Heart left ventricle (tissue), 16 donors: ENCODE measurements at regions not wholly inside any gene's neighbourhood (a gene's known extent, or its start where the extent isn't known, plus 50 kb on each side); places are given as distances from the start of the nearest gene placed in this dataset.
A peak's percentile ranks its signal among the peaks of the same experiment; 100 is the strongest.

Experiments
- ATAC-seq, 4 donors: fragments of 200-7000 bp; cut with Tn5 transposase; one replicate each; pipeline ENCODE4 v1.9.1; 2020 to 2022; ENCODE audit warnings: moderate library complexity in 4 of 4, mild to moderate bottlenecking in 3 of 4, moderate number of reproducible peaks in 1 of 4
- DNase-seq, 5 donors: peaks; one replicate each; pipeline ENCODE4 v3.0.0-alpha.2; 2020
- H3K27ac ChIP-seq, 12 donors: fragments of 200-600 bp; sonication (generic) in 4 of 12; one replicate each; pipeline versions ENCODE4 v1.5.0 to v1.8.0; 2016 to 2022; ENCODE audit warnings: mild to moderate bottlenecking in 2 of 12
- H3K27me3 ChIP-seq, 9 donors: fragments of 200-600 bp; sonication (generic) in 2 of 9; one replicate each; pipeline versions ENCODE4 v1.5.1 to v1.8.0; 2016 to 2022; ENCODE audit warnings: mild to moderate bottlenecking in 3 of 9
- H3K36me3 ChIP-seq, 9 donors: fragments of 200-600 bp; sonication (generic) in 2 of 9; one replicate each; pipeline versions ENCODE4 v1.5.0 to v1.8.0; 2018 to 2022; ENCODE audit warnings: mild to moderate bottlenecking in 2 of 9
- H3K4me1 ChIP-seq, 12 donors: fragments of 200-600 bp; sonication (generic) in 4 of 12; one replicate each; pipeline versions ENCODE4 v1.5.0 to v1.8.0; 2016 to 2022; ENCODE audit warnings: mild to moderate bottlenecking in 3 of 12
- H3K4me3 ChIP-seq, 12 donors: fragments of 200-600 bp; sonication (generic) in 4 of 12; one replicate each; pipeline versions ENCODE4 v1.5.0 to v1.8.0; 2017 to 2022; ENCODE audit warnings: mild to moderate bottlenecking in 9 of 12, moderate library complexity in 4 of 12
- H3K9me3 ChIP-seq, 12 donors: fragments of 200-600 bp; sonication (generic) in 4 of 12; one replicate each; pipeline versions ENCODE4 v1.5.0 to v1.8.0; 2016 to 2022; ENCODE audit warnings: mild to moderate bottlenecking in 1 of 12
- CTCF ChIP-seq, 12 donors: fragments of 200-600 bp; sonication (generic) in 4 of 12; IDR thresholded peaks; one replicate each; pipeline versions ENCODE4 v1.5.0 to v1.8.0; 2018 to 2022; ENCODE audit warnings: antibody characterized with exemption in 12 of 12, mild to moderate bottlenecking in 5 of 12
- POLR2A ChIP-seq, 2 donors: fragments of 450-650 bp; IDR thresholded peaks; one replicate each; pipeline ENCODE4 v1.6.1; 2017; ENCODE audit warnings: antibody characterized with exemption in 2 of 2, mild to moderate bottlenecking in 2 of 2, moderate library complexity in 2 of 2
- WGBS, 4 donors: extraction: QIAGEN DNeasy Blood & Tissue Kit in 2 of 4; methylation state at CpG; one replicate each; pipeline versions ENCODE4 v1.1.5 to v1.1.7; 2013 to 2018; 5-methylcytosine and 5-hydroxymethylcytosine counted together
- intact Hi-C, 10 donors: fragments of 100-400 bp; cut with DNase I; formaldehyde crosslinking; loops; one replicate each; pipeline versions ENCODE4 v1.11.1 to v1.14.2; 2022
- donor health status: ischemic (EF 13 %, LVEDD 7.1; RV severe dilation, severe dysfunction).
- donor health status: healthy with polysubstance abuse.
- donor health status: DM: no; HTN: yes; CAD: no.
- donor health status: DM: no; HTN: no; CAD: no.
- donor health status: ischemic (EF 25% LVEDD 6.9; RV normal size, moderate dysfunction).
- donor health status: ischemic (EF 25% LVEDD 5.7; RV mildly dilated, moderate dysfunction).
- donor health status: healthy.
- donor health status: DM: yes; HTN: yes; CAD: no.
- donor health status: ischemic (EF 35%, LVEDD 5.7; RV mildly dilated, moderate dysfunction).
- donor health status: nonischemic (EF 11% LVEDD 7.7; RV severe dilation, severe dysfunction).
- donor health status: DM: yes; HTN: yes; CAD: no.
- donor health status: PGD.
- donor health status: ischemic (EF 29% LVEDD 5.4; RV normal size, mild dysfunction).
- donor health status: nonischemic (EF 23%, LVEDD 6.1; RV moderate dilation, normal function).

DNA sequence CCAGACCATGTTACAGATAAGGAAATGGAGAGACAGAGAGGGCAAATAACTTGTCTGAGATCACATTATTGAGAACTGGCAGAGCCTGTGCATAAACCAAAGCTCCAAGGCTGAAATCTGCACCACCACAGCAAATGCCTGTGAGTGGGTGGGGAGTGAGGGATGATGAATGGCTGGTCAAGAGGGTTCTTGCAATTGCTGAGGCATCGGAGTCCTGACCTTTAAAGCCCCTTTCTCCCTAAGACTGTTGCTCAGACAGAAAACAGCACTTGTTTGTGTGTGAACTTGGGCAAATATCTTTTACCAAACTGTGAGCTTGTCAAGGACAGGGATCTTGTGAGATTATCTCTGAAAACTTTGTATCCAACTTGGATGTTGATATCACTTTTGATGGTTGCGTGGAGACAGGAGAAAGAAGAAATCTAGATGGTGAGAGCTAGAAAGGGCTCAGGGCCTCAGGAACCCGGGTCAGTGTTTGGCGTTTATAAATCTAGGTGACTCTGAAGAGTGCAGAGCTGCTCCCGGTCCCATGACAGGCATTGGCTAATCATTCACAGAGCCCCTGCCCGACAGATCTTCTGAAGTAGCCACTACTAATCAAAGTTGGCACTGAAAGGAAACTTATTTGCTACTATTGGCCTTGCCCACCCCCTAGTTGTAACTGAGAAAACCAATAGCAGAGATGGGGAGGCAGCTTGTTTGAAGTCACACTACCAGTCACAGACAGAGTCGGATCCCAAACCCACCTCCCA is 122.3 kb downstream of the FOXD2 start:
- DNase-seq (no peak), ATAC-seq (no peak)
- intact Hi-C loops = no loop called here
- H3K4me1 ChIP-seq = peaks cover 0 to 12% (median 2%) of the 10 kb centered on the region in 12 donors
- H3K36me3 ChIP-seq = no peaks in the 10 kb centered on the region
- no peaks in the 10 kb centered on the region for H3K9me3 ChIP-seq
- TF ChIP-seq CTCF (IDR thresholded peaks at IDR 0.05) = no peak
- TF ChIP-seq POLR2A (IDR thresholded peaks at IDR 0.05) = no peak
- WGBS, 4 donors = 64 to 71% (median 69%) methylated on average over 7 of the region's 7 CpGs
- H3K27me3 ChIP-seq = peaks cover 0 to 14% (median 0%) of the 10 kb centered on the region in 9 donors
- no peak overlapping the region for H3K27ac ChIP-seq
- H3K4me3 ChIP-seq = no peak overlapping the region

- no peaks in the 10 kb centered on the region for H3K9me3 ChIP-seq
- H3K27ac ChIP-seq = no peak overlapping the region
- TF ChIP-seq CTCF (IDR thresholded peaks at IDR 0.05) (no peak), POLR2A (IDR thresholded peaks at IDR 0.05) (no peak)
Measured at GRCh38 chr1:47561523-47562007, 123.7 kb downstream of the FOXD2 start.

DNA sequence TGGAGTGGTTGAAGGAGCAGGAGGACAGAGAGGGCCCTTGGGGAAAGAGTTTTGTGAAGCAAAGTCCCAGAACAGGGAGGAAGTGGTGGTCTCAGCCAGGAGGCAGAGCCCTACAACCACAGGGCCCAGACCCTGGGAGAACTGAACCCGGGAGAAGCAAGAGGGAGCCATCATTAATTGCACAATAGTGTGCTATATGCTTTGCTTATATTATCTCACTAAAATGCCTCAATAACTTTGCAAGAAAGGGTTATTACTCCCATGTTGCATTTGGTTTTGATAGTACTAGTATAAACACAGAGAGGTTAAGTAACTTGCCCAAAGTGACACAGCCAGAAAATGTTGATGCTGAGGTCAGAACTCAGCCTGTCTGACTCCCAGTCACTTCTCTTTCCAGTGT is 124.3 kb downstream of the FOXD2 start:
- Histone ChIP-seq H3K4me1 (peaks cover 0 to 12% (median 2%) of the 10 kb centered on the region in 12 donors), H3K9me3 (no peaks in the 10 kb centered on the region), H3K36me3 (no peaks in the 10 kb centered on the region), H3K27me3 (peaks cover 0 to 6% (median 0%) of the 10 kb centered on the region in 9 donors), H3K27ac (no peak overlapping the region), H3K4me3 (no peak overlapping the region)
- ATAC-seq (no peak), DNase-seq (no peak)
- 73 to 91% (median 85%) methylated on average over 1 of the region's 1 CpG for WGBS, 4 donors
- intact Hi-C loops = no loop called here
- no peak for TF ChIP-seq POLR2A (IDR thresholded peaks at IDR 0.05)
- TF ChIP-seq CTCF (IDR thresholded peaks at IDR 0.05) = no peak

More at GRCh38 chr1:47561523-47562007, 123.7 kb downstream of the FOXD2 start:
- intact Hi-C loops = no loop called here
- ATAC-seq (peak; percentile 53 to 82 (median 70)), DNase-seq (peak in 1 of 5 donors; percentile 48)
- 80 to 96% (median 87%) methylated on average over 2 of the region's 2 CpGs for WGBS, 4 donors
- Histone ChIP-seq H3K36me3 (no peaks in the 10 kb centered on the region), H3K4me1 (peaks cover 0 to 12% (median 2%) of the 10 kb centered on the region in 12 donors), H3K27me3 (peaks cover 0 to 6% (median 0%) of the 10 kb centered on the region in 9 donors), H3K4me3 (no peak overlapping the region)

DNA sequence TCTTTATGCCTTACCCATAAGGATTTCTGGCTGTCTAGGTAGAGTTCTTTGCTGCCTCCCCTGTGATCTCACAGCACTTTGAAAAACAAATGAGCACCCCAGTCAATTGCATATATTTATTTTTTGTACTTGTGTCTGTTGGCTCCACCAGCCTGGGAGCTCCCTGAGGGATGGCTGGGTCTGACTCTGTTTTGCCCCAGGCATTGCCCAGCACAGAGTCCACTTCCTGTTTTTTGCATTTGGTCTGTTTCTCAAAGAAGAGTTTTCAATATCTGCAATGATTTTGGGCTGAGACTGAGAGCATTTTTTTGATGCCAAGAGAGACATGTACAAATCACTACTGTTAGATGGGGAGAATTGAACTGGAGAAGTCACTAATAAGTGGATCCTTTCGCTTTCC is 125.0 kb downstream of the FOXD2 start:
- H3K36me3 ChIP-seq = no peaks in the 10 kb centered on the region
- ATAC-seq = no peak
- TF ChIP-seq POLR2A (IDR thresholded peaks at IDR 0.05) = no peak
- TF ChIP-seq CTCF (IDR thresholded peaks at IDR 0.05) = no peak
- H3K4me1 ChIP-seq = peaks cover 0 to 12% (median 2%) of the 10 kb centered on the region in 12 donors
- intact Hi-C loops = no loop called here
- H3K9me3 ChIP-seq = no peaks in the 10 kb centered on the region
- H3K4me3 ChIP-seq = no peak overlapping the region
- no peak for DNase-seq
- H3K27ac ChIP-seq = no peak overlapping the region
- peaks cover 0 to 6% (median 0%) of the 10 kb centered on the region in 9 donors for H3K27me3 ChIP-seq
- 84 to 100% (median 87%) methylated on average over 1 of the region's 1 CpG for WGBS, 4 donors
